ENCODE measurements at regions not wholly inside any gene's neighbourhood (a gene's known extent, or its start where the extent isn't known, plus 50 kb on each side); places are given as distances from the start of the nearest gene placed in this dataset.

DNA sequence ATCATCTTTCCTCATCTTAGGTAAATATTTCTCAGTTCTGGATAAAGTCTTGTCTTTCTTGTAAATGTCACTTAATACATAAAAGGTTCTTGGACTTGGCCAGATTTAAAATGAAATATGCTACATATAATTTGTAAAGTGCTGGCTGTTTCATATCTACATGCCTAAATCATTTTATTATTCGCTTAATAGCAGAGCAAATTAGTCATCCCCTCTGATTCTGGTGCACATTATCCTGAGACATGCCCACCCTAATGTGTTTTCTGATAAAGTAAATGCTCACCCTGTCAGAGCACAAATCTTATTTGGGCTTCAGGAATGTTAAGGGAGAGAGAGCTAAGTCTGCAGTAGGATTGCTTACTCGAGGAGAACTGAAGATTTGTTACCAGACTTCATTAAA, 166.5 kb upstream of the IZUMO3 start:
- TF ChIP-seq CTCF (conservative IDR thresholded peaks at IDR 0.05; ENCODE audit: low read depth, low read length) (no peak), EZH2 (IDR thresholded peaks at IDR 0.05; ENCODE audit: low read length, unreplicated experiment) (no peak)

Measured in PC-3 (cell line).